Fibroblast of pulmonary artery (primary cell): ENCODE measurements at regions not wholly inside any gene's neighbourhood (a gene's known extent, or its start where the extent isn't known, plus 50 kb on each side); places are given as distances from the start of the nearest gene placed in this dataset.

Source experiments
- DNase-seq: peaks from one replicate; pipeline ENCODE4 v3.0.0-alpha.2; 2010; ENCODE audit warnings: low read depth
- H3K4me3 ChIP-seq: replicated peaks from 2 replicates; pipeline ENCODE4 v1.5.1; 2011; ENCODE audit warnings: low read depth, mild to moderate bottlenecking, control low read depth, low read length, moderate library complexity
- CTCF ChIP-seq: IDR thresholded peaks from 2 replicates; pipeline ENCODE4 v1.5.1; 2011; ENCODE audit warnings: mild to moderate bottlenecking, control low read depth, low read length, inconsistent platforms; ENCODE audit errors: missing control alignments

- TF ChIP-seq CTCF, result no peak
- H3K4me3 ChIP-seq, result no peak overlapping the region
- no peak for DNase-seq
Observed at GRCh38 chr11:70825893-70826540, 426.4 kb downstream of the SHANK2 start.

GRCh38 chr11:70826541-70827335 is 425.6 kb downstream of the SHANK2 start:
- no peak for DNase-seq
- no peak for TF ChIP-seq CTCF
- no peak overlapping the region for H3K4me3 ChIP-seq

- DNase-seq, result no peak
- TF ChIP-seq CTCF, result no peak
- H3K4me3 ChIP-seq, result no peak overlapping the region
Observed at GRCh38 chr11:70828593-70829082, 423.7 kb downstream of the SHANK2 start.

GRCh38 chr11:70829134-70829885 is 423.1 kb downstream of the SHANK2 start:
- no peak for DNase-seq
- no peak overlapping the region for H3K4me3 ChIP-seq
- no peak for TF ChIP-seq CTCF

DNA sequence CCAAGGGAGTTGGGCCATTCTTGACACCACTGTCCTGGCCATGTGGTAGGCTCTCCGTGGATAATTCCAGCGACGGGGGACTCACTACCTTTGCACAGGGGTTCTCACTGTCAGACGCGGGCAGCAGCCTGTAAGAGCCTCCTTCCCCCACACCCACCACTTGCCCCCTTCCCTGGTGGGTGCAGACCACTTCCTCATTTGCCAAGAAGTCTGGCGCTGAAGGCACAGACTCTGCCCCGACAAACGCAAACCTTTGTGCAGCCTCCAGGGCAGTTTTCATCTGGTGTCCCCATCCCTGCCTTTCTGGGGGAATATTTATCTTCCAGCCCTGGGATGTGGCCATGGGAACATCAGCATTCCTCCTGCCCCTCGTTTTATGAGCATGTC is 422.5 kb downstream of the SHANK2 start:
- no peak overlapping the region for H3K4me3 ChIP-seq
- no peak for TF ChIP-seq CTCF
- no peak for DNase-seq

GRCh38 chr11:70833011-70833410 is 419.4 kb downstream of the SHANK2 start:
- no peak for DNase-seq
- TF ChIP-seq CTCF, result no peak
- H3K4me3 ChIP-seq, result no peak overlapping the region
